Ovary (tissue), 3 donors: ENCODE measurements at regions not wholly inside any gene's neighbourhood (a gene's known extent, or its start where the extent isn't known, plus 50 kb on each side); places are given as distances from the start of the nearest gene placed in this dataset.

ENCODE experiments used
- EP300 ChIP-seq: sonication (generic); formaldehyde crosslinking; IDR thresholded peaks from one replicate; pipeline ENCODE4 v1.6.1; 2017; ENCODE audit warnings: antibody characterized with exemption
- POLR2A ChIP-seq: fragments of 450-650 bp; IDR thresholded peaks from one replicate; pipeline ENCODE4 v1.6.1; 2017; ENCODE audit warnings: antibody characterized with exemption, mild to moderate bottlenecking, moderate library complexity
- TF ChIP-seq, protein P1 (sequence below), 3 donors: fragments of 450-650 bp in 2 of 3; fragments of 200-600 bp in 1 of 3; IDR thresholded peaks; one replicate each; pipeline versions ENCODE4 v1.5.1 to v1.8.0; 2016 to 2022; ENCODE audit warnings: antibody characterized with exemption in 3 of 3, mild to moderate bottlenecking in 1 of 3
- donor health status: DM: no; HTN: no; CAD: no.

GRCh38 chr5:158546748-158547147 is 553.0 kb downstream of the EBF1 start:
- TF ChIP-seq, protein P1, sequence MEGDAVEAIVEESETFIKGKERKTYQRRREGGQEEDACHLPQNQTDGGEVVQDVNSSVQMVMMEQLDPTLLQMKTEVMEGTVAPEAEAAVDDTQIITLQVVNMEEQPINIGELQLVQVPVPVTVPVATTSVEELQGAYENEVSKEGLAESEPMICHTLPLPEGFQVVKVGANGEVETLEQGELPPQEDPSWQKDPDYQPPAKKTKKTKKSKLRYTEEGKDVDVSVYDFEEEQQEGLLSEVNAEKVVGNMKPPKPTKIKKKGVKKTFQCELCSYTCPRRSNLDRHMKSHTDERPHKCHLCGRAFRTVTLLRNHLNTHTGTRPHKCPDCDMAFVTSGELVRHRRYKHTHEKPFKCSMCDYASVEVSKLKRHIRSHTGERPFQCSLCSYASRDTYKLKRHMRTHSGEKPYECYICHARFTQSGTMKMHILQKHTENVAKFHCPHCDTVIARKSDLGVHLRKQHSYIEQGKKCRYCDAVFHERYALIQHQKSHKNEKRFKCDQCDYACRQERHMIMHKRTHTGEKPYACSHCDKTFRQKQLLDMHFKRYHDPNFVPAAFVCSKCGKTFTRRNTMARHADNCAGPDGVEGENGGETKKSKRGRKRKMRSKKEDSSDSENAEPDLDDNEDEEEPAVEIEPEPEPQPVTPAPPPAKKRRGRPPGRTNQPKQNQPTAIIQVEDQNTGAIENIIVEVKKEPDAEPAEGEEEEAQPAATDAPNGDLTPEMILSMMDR (IDR thresholded peaks at IDR 0.05), result no peak
- TF ChIP-seq POLR2A (no peak), EP300 (no peak)
